Kidney (tissue), 13 donors: ENCODE measurements at regions not wholly inside any gene's neighbourhood (a gene's known extent, or its start where the extent isn't known, plus 50 kb on each side); places are given as distances from the start of the nearest gene placed in this dataset.
"Not testable (repeated sequence)": the region's sequence is repeated elsewhere in the genome, so short reads cannot be mapped to it uniquely, and the experiment has no call there.

Experiments used
- DNase-seq, 5 donors: peaks; one replicate each; pipeline ENCODE4 v3.0.0-alpha.2; 2013 to 2020
- FAIRE-seq: peaks from 2 replicates; lab custom pipeline; 2012; peaks lifted over from hg19 to GRCh38; lab: Jason Lieb, UNC
- H3K27ac ChIP-seq, 2 donors: one replicate each; pipeline ENCODE4 v1.7.0; 2013; ENCODE audit warnings: low read depth in 2 of 2, low read length in 2 of 2, inconsistent platforms in 1 of 2
- H3K27me3 ChIP-seq: one replicate; pipeline ENCODE4 v1.7.1; 2013; ENCODE audit warnings: low read length, inconsistent platforms; ENCODE audit not compliant: control insufficient read depth, insufficient read depth
- H3K36me3 ChIP-seq, 3 donors: one replicate each; pipeline versions ENCODE4 v1.7.0 to v1.7.1; 2013; ENCODE audit warnings: low read length in 3 of 3, control low read depth in 1 of 3, inconsistent platforms in 1 of 3; ENCODE audit not compliant: insufficient read depth in 3 of 3, control insufficient read depth in 2 of 3
- H3K4me1 ChIP-seq, 3 donors: one replicate each; pipeline versions ENCODE4 v1.7.0 to v1.7.1; 2013; ENCODE audit warnings: low read length in 3 of 3, inconsistent platforms in 1 of 3, low read depth in 1 of 3; ENCODE audit not compliant: control insufficient read depth in 2 of 3, insufficient read depth in 2 of 3
- H3K4me3 ChIP-seq, 3 donors: one replicate each; pipeline versions ENCODE4 v1.7.0 to v1.8.1; 2013; ENCODE audit warnings: low read length in 3 of 3, control low read depth in 1 of 3, inconsistent platforms in 1 of 3
- H3K9ac ChIP-seq, 3 donors: one replicate each; pipeline versions ENCODE4 v1.7.0 to v1.7.1; 2013; ENCODE audit warnings: low read length in 3 of 3, control low read depth in 1 of 3, inconsistent platforms in 1 of 3
- H3K9me3 ChIP-seq, 3 donors: one replicate each; pipeline versions ENCODE4 v1.7.0 to v1.7.1; 2013; ENCODE audit warnings: low read length in 3 of 3, control low read depth in 1 of 3, inconsistent platforms in 1 of 3; ENCODE audit not compliant: control insufficient read depth in 2 of 3, insufficient read depth in 1 of 3
- intact Hi-C: fragments of 100-400 bp; cut with DNase I; formaldehyde crosslinking; loops from one replicate; pipeline ENCODE4 v1.11.1; 2022
- TF ChIP-seq, protein P1 (sequence below): IDR thresholded peaks from 3 replicates; pipeline ENCODE4 v1.5.1; 2012; ENCODE audit warnings: mild to moderate bottlenecking, moderate library complexity, borderline replicate concordance; ENCODE audit not compliant: insufficient read depth; ENCODE audit errors: extremely low read depth
- donor health status: control.
- donor health status: control.
- donor health status: control.
- donor health status: control.
- donor health status: control.
- donor health status: DM: yes; HTN: yes; CAD: no.
- donor health status: Normal renal cell carcinoma (clear cell type).

DNA sequence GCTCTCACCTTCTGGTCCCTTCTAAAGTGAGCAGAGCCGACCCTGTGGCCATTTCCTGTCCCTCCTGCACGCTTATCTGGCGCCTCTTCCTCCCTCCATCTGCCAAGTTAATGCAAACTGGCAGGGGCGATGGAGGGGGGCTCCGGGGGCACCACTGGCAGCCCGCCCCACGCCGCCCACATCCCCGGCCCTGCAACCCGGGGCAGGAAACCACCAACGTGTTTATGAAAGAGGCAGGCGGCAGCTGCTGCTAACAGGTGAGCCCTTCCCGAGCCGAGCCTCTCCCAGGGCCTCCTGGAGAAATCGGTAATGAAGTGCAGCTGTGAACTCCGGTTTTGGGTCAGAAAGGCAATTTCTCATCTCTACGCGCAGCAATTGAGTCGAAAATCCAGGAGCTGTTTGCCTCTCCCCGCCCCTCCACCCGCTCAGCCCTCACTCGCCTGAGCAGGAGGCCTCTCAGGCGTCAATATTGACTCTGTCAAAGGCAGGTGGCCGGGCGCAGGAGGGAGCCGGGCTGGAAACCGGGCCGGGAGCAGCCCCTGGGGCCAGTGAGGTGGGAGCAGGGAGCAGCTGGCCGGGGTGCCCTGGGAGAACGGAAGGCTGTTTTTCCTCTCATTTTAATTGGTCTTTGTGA, 164.4 kb upstream of the GSE1 start:
- DNase-seq, result peak in 3 of 5 donors; percentile 71 to 81 (median 79)
- H3K4me3 ChIP-seq, result no peak overlapping the region
- no peaks in the 10 kb centered on the region for H3K9me3 ChIP-seq
- no peaks in the 10 kb centered on the region for H3K27me3 ChIP-seq
- H3K9ac ChIP-seq, result no peak overlapping the region
- H3K27ac ChIP-seq, result no peak overlapping the region
- FAIRE-seq, result no peak
- intact Hi-C loops, result no loop called here
- H3K36me3 ChIP-seq, result no peaks in the 10 kb centered on the region
- TF ChIP-seq, protein P1, sequence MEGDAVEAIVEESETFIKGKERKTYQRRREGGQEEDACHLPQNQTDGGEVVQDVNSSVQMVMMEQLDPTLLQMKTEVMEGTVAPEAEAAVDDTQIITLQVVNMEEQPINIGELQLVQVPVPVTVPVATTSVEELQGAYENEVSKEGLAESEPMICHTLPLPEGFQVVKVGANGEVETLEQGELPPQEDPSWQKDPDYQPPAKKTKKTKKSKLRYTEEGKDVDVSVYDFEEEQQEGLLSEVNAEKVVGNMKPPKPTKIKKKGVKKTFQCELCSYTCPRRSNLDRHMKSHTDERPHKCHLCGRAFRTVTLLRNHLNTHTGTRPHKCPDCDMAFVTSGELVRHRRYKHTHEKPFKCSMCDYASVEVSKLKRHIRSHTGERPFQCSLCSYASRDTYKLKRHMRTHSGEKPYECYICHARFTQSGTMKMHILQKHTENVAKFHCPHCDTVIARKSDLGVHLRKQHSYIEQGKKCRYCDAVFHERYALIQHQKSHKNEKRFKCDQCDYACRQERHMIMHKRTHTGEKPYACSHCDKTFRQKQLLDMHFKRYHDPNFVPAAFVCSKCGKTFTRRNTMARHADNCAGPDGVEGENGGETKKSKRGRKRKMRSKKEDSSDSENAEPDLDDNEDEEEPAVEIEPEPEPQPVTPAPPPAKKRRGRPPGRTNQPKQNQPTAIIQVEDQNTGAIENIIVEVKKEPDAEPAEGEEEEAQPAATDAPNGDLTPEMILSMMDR, result no peak
- no peaks in the 10 kb centered on the region for H3K4me1 ChIP-seq

DNA sequence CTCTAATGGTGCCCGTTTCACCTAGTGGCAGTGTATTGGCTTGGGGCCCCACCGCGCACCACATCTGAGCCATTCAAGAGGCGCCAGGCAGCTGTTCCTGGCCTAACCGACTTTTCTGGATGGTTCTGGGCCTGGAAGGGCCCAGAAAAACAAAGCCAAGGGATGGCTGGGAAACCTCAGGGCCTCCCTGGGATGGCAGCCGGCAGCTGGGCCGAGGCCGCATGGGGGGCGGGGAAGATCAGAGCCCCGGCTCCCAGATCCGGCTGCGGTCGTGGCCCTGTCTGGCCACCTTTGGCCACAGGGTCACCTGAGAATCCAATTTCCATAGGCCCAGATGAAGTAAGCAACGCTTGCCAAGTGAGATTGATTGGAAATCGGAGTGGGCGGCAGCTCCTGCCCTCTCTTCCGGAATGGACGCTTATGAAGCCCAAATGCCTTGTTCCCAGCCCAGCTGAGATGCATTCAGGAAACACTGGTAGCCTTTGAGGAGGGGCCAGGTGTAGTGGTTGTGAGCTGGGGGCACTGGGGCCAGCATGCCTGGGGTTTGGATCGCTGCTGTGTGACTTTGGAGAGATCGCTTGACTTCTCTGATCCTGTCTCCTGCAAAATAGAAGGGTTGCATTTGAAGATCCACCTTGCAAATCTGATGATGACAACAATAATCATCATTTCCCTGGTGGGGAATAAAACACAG, 163.8 kb upstream of the GSE1 start:
- Histone ChIP-seq H3K27ac (no peak overlapping the region), H3K27me3 (no peaks in the 10 kb centered on the region), H3K9me3 (no peaks in the 10 kb centered on the region), H3K4me1 (no peaks in the 10 kb centered on the region), H3K36me3 (no peaks in the 10 kb centered on the region), H3K4me3 (no peak overlapping the region), H3K9ac (no peak overlapping the region)
- FAIRE-seq (no peak), DNase-seq (no peak)
- TF ChIP-seq, protein P1, result no peak
- intact Hi-C loops, result no loop called here

DNA sequence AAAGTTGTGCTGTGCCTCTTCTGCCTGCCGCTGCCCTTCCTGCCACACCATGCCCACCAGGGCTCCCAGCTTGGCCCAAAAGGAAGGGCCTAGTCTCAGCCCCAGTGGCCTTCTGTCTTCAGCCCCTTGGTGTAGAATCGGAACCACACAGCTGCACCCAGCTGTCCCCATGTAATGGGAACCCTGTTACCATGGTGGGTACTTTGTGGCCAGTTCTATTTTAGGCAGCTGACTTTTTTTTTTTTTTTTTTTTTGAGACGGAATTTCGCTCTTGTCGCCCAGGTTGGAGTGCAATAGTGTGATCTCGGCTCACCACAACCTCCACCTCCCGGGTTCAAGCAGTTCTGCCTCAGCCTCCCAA, 163.3 kb upstream of the GSE1 start:
- no peak for FAIRE-seq
- intact Hi-C loops, result no loop called here
- Histone ChIP-seq H3K9me3 (no peaks in the 10 kb centered on the region), H3K9ac (no peak overlapping the region), H3K4me3 (no peak overlapping the region), H3K4me1 (no peaks in the 10 kb centered on the region), H3K27ac (no peak overlapping the region), H3K36me3 (no peaks in the 10 kb centered on the region), H3K27me3 (no peaks in the 10 kb centered on the region)
- TF ChIP-seq, protein P1, result no peak
- no peak for DNase-seq

DNA sequence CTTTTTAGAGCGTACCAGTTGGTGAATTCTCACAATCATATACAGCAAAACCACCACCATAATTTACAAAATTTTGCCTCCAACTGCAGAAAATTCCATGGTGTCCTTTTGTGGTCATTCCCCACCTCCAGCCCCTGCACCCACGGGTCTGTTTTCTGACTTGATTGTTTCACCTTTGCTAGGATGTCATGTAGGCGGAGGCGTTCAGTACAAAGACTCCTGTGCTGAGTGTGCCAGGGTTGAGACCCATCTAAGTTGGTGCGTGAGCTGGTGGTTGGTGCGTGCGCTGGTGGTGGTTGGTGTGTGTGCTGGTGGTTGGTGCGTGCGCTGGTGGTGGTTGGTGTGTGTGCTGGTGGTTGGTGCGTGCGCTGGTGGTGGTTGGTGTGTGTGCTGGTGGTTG, 162.0 kb upstream of the GSE1 start:
- H3K4me3 ChIP-seq, H3K9ac ChIP-seq, intact Hi-C loops, H3K4me1 ChIP-seq, FAIRE-seq, H3K36me3 ChIP-seq, DNase-seq, H3K9me3 ChIP-seq, H3K27ac ChIP-seq, H3K27me3 ChIP-seq: not testable (repeated sequence)
